CD14-positive monocyte (primary cell): ENCODE measurements at regions not wholly inside any gene's neighbourhood (a gene's known extent, or its start where the extent isn't known, plus 50 kb on each side); places are given as distances from the start of the nearest gene placed in this dataset.
"Not testable (repeated sequence)": the region's sequence is repeated elsewhere in the genome, so short reads cannot be mapped to it uniquely, and the experiment has no call there.

Experiments
- DNase-seq, 3 donors: peaks; one replicate each; pipeline ENCODE4 v3.0.0-alpha.2; 2011 to 2022
- H2AFZ ChIP-seq: 2 replicates; pipeline ENCODE4 v1.6.0; 2012; ENCODE audit warnings: mild to moderate bottlenecking, low read depth, low read length, inconsistent platforms; ENCODE audit not compliant: insufficient read depth, poor library complexity, severe bottlenecking
- H3K27ac ChIP-seq, 2 donors: 1 replicate in 1 of 2; 2 replicates in 1 of 2; pipeline ENCODE4 v1.5.1; 2012 to 2013; ENCODE audit warnings: low read length in 2 of 2, control low read depth in 1 of 2, inconsistent platforms in 1 of 2, low read depth in 1 of 2, mild to moderate bottlenecking in 1 of 2
- H3K27me3 ChIP-seq, 2 donors: one replicate each; pipeline versions ENCODE4 v1.6.0 to v1.6.1; 2011 to 2013; ENCODE audit warnings: low read length in 2 of 2; ENCODE audit not compliant: control insufficient read depth in 2 of 2, insufficient read depth in 2 of 2
- H3K36me3 ChIP-seq, 2 donors: replicated peaks in 1 of 2; 1 replicate in 1 of 2; 2 replicates in 1 of 2; pipeline versions ENCODE4 v1.5.1 to v1.6.1; 2012 to 2013; ENCODE audit warnings: low read length in 2 of 2, control low read depth in 1 of 2, inconsistent platforms in 1 of 2, mild to moderate bottlenecking in 1 of 2; ENCODE audit not compliant: insufficient read depth in 2 of 2, control insufficient read depth in 1 of 2
- H3K4me1 ChIP-seq, 2 donors: 1 replicate in 1 of 2; 2 replicates in 1 of 2; pipeline versions ENCODE4 v1.5.1 to v1.6.1; 2012 to 2013; ENCODE audit warnings: low read length in 2 of 2, control low read depth in 1 of 2, inconsistent platforms in 1 of 2, mild to moderate bottlenecking in 1 of 2, moderate library complexity in 1 of 2; ENCODE audit not compliant: insufficient read depth in 2 of 2, control insufficient read depth in 1 of 2
- H3K4me2 ChIP-seq: replicated peaks from 2 replicates; pipeline ENCODE3; 2012; ENCODE audit warnings: low read length, moderate library complexity, mild to moderate bottlenecking; ENCODE audit not compliant: poor library complexity, severe bottlenecking; ENCODE audit errors: extremely low read depth
- H3K4me3 ChIP-seq, 3 experiments: fragments of 200-600 bp in 1 of 3; sonication (generic) in 1 of 3; replicated peaks in 1 of 3; 1 replicate in 2 of 3; 2 replicates in 1 of 3; pipeline ENCODE4 v1.5.1; 2011 to 2013; ENCODE audit warnings: low read length in 3 of 3, mild to moderate bottlenecking in 3 of 3, control low read depth in 2 of 3, low read depth in 2 of 3, inconsistent platforms in 1 of 3, moderate library complexity in 1 of 3
- H3K79me2 ChIP-seq: 2 replicates; pipeline ENCODE4 v1.6.0; 2012; ENCODE audit warnings: mild to moderate bottlenecking, control low read depth, inconsistent platforms, low read length, moderate library complexity; ENCODE audit not compliant: insufficient read depth
- H3K9ac ChIP-seq: 2 replicates; pipeline ENCODE4 v1.6.0; 2017; ENCODE audit warnings: low read length, mild to moderate bottlenecking; ENCODE audit not compliant: insufficient read depth, poor library complexity, severe bottlenecking
- H3K9me3 ChIP-seq, 2 donors: replicated peaks in 1 of 2; 1 replicate in 1 of 2; 2 replicates in 1 of 2; pipeline versions ENCODE4 v1.5.1 to v1.6.1; 2012 to 2013; ENCODE audit warnings: low read length in 2 of 2, control low read depth in 1 of 2; ENCODE audit not compliant: control insufficient read depth in 1 of 2, insufficient read depth in 1 of 2
- H4K20me1 ChIP-seq: 2 replicates; pipeline ENCODE4 v1.6.0; 2012; ENCODE audit warnings: mild to moderate bottlenecking, low read length, control low read depth, moderate library complexity; ENCODE audit not compliant: insufficient read depth
- H3K27ac Mint-ChIP-seq, 7 donors: one replicate each; pipeline ENCODE4 v1.8.0; 2020; ENCODE audit warnings: mild to moderate bottlenecking in 7 of 7, mixed read lengths in 7 of 7, moderate library complexity in 6 of 7, inconsistent platforms in 2 of 7
- H3K27me3 Mint-ChIP-seq, 3 donors: one replicate each; pipeline ENCODE4 v1.8.0; 2021 to 2022; ENCODE audit warnings: low read depth in 3 of 3, mild to moderate bottlenecking in 3 of 3, mixed read lengths in 3 of 3, moderate library complexity in 3 of 3, inconsistent platforms in 1 of 3
- H3K36me3 Mint-ChIP-seq, 2 donors: one replicate each; pipeline ENCODE4 v1.8.0; 2020; ENCODE audit warnings: mixed read lengths in 2 of 2, inconsistent platforms in 1 of 2, mild to moderate bottlenecking in 1 of 2
- H3K4me1 Mint-ChIP-seq: one replicate; pipeline ENCODE4 v1.8.0; 2020; ENCODE audit warnings: mild to moderate bottlenecking, mixed read lengths
- H3K4me3 Mint-ChIP-seq, 2 donors: one replicate each; pipeline ENCODE4 v1.8.0; 2020; ENCODE audit warnings: mild to moderate bottlenecking in 2 of 2, mixed read lengths in 2 of 2, moderate library complexity in 1 of 2
- H3K9me3 Mint-ChIP-seq, 7 donors: one replicate each; pipeline ENCODE4 v1.8.0; 2020 to 2022; ENCODE audit warnings: mixed read lengths in 7 of 7, mild to moderate bottlenecking in 6 of 7, moderate library complexity in 6 of 7, inconsistent platforms in 2 of 7
- CTCF ChIP-seq: fragments of 200-600 bp; IDR thresholded peaks from one replicate; pipeline ENCODE4 v1.8.0; 2022; ENCODE audit warnings: antibody characterized with exemption, mild to moderate bottlenecking
- WGBS: methylation state at CpG from one replicate; pipeline ENCODE4 v1.1.5; 2013; ENCODE audit warnings: missing lambda C conversion rate; ENCODE audit not compliant: insufficient coverage; 5-methylcytosine and 5-hydroxymethylcytosine counted together
- intact Hi-C, 2 donors: fragments of 100-400 bp; cut with micrococcal nuclease; formaldehyde crosslinking; loops; one replicate each; pipeline versions ENCODE4 v1.15.0 to v1.15.1; 2023

GRCh38 chr2:153589586-153589985 is 111.0 kb upstream of the RPRM start:
- H3K4me2 ChIP-seq: no peak overlapping the region
- H3K36me3 ChIP-seq: no peaks in the 10 kb centered on the region
- intact Hi-C loops: no loop called here
- H3K9me3 Mint-ChIP-seq: peaks cover 7 to 13% (median 10%) of the 10 kb centered on the region in 7 donors
- H4K20me1 ChIP-seq: no peaks in the 10 kb centered on the region
- H3K4me1 Mint-ChIP-seq: no peaks in the 10 kb centered on the region
- H3K79me2 ChIP-seq: no peaks in the 10 kb centered on the region
- H3K4me3 ChIP-seq: no peak overlapping the region
- peaks cover 19 to 20% of the 10 kb centered on the region in 2 donors for H3K9me3 ChIP-seq
- H2AFZ ChIP-seq: no peak overlapping the region
- no peak overlapping the region for H3K9ac ChIP-seq
- TF ChIP-seq CTCF: no peak
- peaks cover 0 to 2% (median 0%) of the 10 kb centered on the region in 3 donors for H3K27me3 Mint-ChIP-seq
- H3K4me3 Mint-ChIP-seq: no peak overlapping the region
- H3K36me3 Mint-ChIP-seq: no peaks in the 10 kb centered on the region
- no peak overlapping the region for H3K27ac Mint-ChIP-seq
- no peaks in the 10 kb centered on the region for H3K4me1 ChIP-seq
- DNase-seq: no peak
- no peaks in the 10 kb centered on the region for H3K27me3 ChIP-seq
- H3K27ac ChIP-seq: no peak overlapping the region
- no CpG with 5 or more reads among the region's 3 CpGs for WGBS

- H3K4me3 ChIP-seq, H3K4me1 ChIP-seq, H3K27me3 ChIP-seq, H4K20me1 ChIP-seq, H3K27ac ChIP-seq, H3K9ac ChIP-seq, H3K4me3 Mint-ChIP-seq, H3K4me2 ChIP-seq, H3K4me1 Mint-ChIP-seq, H3K79me2 ChIP-seq, DNase-seq, H3K36me3 ChIP-seq, H2AFZ ChIP-seq, H3K27ac Mint-ChIP-seq, intact Hi-C loops, H3K36me3 Mint-ChIP-seq, H3K27me3 Mint-ChIP-seq: not testable (repeated sequence)
- WGBS: 86% methylated on average over 2 of the region's 6 CpGs
- peaks cover 3 to 12% (median 8%) of the 10 kb centered on the region in 7 donors for H3K9me3 Mint-ChIP-seq
- H3K9me3 ChIP-seq: peaks cover 13% of the 10 kb centered on the region in 2 donors
Measured at GRCh38 chr2:153593086-153593485, 114.5 kb upstream of the RPRM start.
